ENCODE measurements at regions not wholly inside any gene's neighbourhood (a gene's known extent, or its start where the extent isn't known, plus 50 kb on each side); places are given as distances from the start of the nearest gene placed in this dataset.

DNA sequence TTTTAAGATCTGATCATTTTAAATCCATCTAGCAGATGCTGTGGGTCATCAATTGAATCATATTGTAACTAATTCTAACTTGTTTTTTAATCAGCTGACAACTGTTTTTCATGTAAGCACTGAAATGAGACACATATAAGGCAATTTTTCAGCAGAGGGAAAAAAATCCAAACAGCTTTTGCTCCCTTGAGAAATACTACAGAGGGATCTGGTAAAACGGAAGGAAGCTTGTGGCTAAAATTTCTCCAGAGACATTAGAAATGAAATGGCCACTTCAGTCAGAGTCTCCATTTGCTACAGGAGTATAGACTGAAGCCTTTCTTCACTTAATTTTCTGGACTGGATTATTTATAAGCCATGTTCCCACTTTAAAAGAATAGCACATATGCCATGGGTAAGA is 385.9 kb downstream of the MAN2A1 start:
- TF ChIP-seq, protein P1, sequence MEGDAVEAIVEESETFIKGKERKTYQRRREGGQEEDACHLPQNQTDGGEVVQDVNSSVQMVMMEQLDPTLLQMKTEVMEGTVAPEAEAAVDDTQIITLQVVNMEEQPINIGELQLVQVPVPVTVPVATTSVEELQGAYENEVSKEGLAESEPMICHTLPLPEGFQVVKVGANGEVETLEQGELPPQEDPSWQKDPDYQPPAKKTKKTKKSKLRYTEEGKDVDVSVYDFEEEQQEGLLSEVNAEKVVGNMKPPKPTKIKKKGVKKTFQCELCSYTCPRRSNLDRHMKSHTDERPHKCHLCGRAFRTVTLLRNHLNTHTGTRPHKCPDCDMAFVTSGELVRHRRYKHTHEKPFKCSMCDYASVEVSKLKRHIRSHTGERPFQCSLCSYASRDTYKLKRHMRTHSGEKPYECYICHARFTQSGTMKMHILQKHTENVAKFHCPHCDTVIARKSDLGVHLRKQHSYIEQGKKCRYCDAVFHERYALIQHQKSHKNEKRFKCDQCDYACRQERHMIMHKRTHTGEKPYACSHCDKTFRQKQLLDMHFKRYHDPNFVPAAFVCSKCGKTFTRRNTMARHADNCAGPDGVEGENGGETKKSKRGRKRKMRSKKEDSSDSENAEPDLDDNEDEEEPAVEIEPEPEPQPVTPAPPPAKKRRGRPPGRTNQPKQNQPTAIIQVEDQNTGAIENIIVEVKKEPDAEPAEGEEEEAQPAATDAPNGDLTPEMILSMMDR (IDR thresholded peaks at IDR 0.05) = no peak
- TF ChIP-seq POLR2A (IDR thresholded peaks at IDR 0.05) = no peak

Measured in uterus (tissue), 2 donors.